ENCODE measurements at regions not wholly inside any gene's neighbourhood (a gene's known extent, or its start where the extent isn't known, plus 50 kb on each side); places are given as distances from the start of the nearest gene placed in this dataset.

- peak in 1 of 3 donors; percentile 20 for DNase-seq
These were observed 128.8 kb upstream of the MAP3K1 start for GRCh38 chr5:56686337-56687195.

GRCh38 chr5:56685503-56686217 lies 129.7 kb upstream of the MAP3K1 start:
- DNase-seq: no peak

- no peak for DNase-seq
These were observed 131.2 kb upstream of the MAP3K1 start for GRCh38 chr5:56684159-56684558.

- DNase-seq: no peak
These were observed 131.6 kb upstream of the MAP3K1 start for GRCh38 chr5:56683733-56684132.

- DNase-seq: no peak
These were observed 132.1 kb upstream of the MAP3K1 start for GRCh38 chr5:56683281-56683680.

- no peak for DNase-seq
These were observed 134.0 kb upstream of the MAP3K1 start for GRCh38 chr5:56681346-56681745.

- DNase-seq: no peak
These were observed 134.6 kb upstream of the MAP3K1 start for GRCh38 chr5:56680731-56681130.

GRCh38 chr5:56677690-56678305 lies 137.6 kb upstream of the MAP3K1 start:
- no peak for DNase-seq

GRCh38 chr5:56676091-56676768 lies 139.1 kb upstream of the MAP3K1 start:
- DNase-seq: no peak

- no peak for DNase-seq
These were observed 140.9 kb upstream of the MAP3K1 start for GRCh38 chr5:56674441-56674840.

GRCh38 chr5:56673171-56673570 lies 142.2 kb upstream of the MAP3K1 start:
- no peak for DNase-seq

- no peak for DNase-seq
These were observed 143.8 kb upstream of the MAP3K1 start for GRCh38 chr5:56671571-56671970.

- DNase-seq: no peak
These were observed 144.4 kb upstream of the MAP3K1 start for GRCh38 chr5:56670916-56671315.

- DNase-seq: peak; percentile 23 to 54 (median 38)
These were observed 145.5 kb upstream of the MAP3K1 start for GRCh38 chr5:56669534-56670483.

- no peak for DNase-seq
These were observed 146.4 kb upstream of the MAP3K1 start for GRCh38 chr5:56668996-56669395.

GRCh38 chr5:56667692-56668091 lies 147.7 kb upstream of the MAP3K1 start:
- DNase-seq: no peak

GRCh38 chr5:56666901-56667300 lies 148.4 kb upstream of the MAP3K1 start:
- no peak for DNase-seq

- peak in 1 of 3 donors; percentile 26 for DNase-seq
These were observed 150.2 kb upstream of the MAP3K1 start for GRCh38 chr5:56665117-56665516.

- DNase-seq: no peak
These were observed 151.3 kb upstream of the MAP3K1 start for GRCh38 chr5:56664025-56664424.

- no peak for DNase-seq
These were observed 151.8 kb upstream of the MAP3K1 start for GRCh38 chr5:56663523-56663922.

- DNase-seq: no peak
These were observed 152.5 kb upstream of the MAP3K1 start for GRCh38 chr5:56662893-56663292.

Measured in muscle of back (tissue), 3 donors.